Vagina (tissue), 2 donors: ENCODE measurements at regions not wholly inside any gene's neighbourhood (a gene's known extent, or its start where the extent isn't known, plus 50 kb on each side); places are given as distances from the start of the nearest gene placed in this dataset.

ENCODE experiments used
- POLR2A ChIP-seq, 2 donors: fragments of 450-650 bp; IDR thresholded peaks; one replicate each; pipeline ENCODE4 v1.6.1; 2017; ENCODE audit warnings: antibody characterized with exemption in 2 of 2, mild to moderate bottlenecking in 2 of 2, moderate library complexity in 2 of 2
- POLR2AphosphoS5 ChIP-seq, 2 donors: sonication (generic); formaldehyde crosslinking; IDR thresholded peaks; one replicate each; pipeline ENCODE4 v1.9.0; 2017; ENCODE audit warnings: antibody characterized with exemption in 2 of 2, mild to moderate bottlenecking in 2 of 2, low read depth in 1 of 2; ENCODE audit not compliant: insufficient read depth in 1 of 2
- TF ChIP-seq, protein P1 (sequence below), 3 experiments: fragments of 450-650 bp in 2 of 3; fragments of 200-600 bp in 1 of 3; sonication (generic) in 1 of 3; IDR thresholded peaks; one replicate each; pipeline ENCODE4 v1.5.1; 2017 to 2019; ENCODE audit warnings: antibody characterized with exemption in 3 of 3, mild to moderate bottlenecking in 2 of 3, moderate library complexity in 2 of 3

DNA sequence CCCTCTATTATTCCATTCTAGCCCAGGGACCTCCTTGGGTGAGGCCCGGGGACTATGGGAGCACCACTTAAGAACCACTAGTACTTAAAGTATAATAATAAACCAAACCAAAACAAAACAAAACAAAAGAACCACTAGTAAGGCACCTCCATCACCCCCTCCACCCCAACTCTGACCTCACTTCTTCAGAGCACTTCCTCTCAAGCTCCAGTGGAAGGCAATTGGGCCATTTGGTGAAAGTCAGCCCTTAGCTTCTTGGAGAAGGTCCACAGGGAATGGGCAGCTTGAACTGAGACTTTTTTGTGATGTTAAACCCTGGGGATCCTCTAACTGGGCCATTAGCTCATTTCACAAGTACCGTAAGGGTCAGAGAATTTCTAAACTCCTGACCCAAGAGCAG, 237.3 kb downstream of the RHOU start:
- TF ChIP-seq, protein P1, sequence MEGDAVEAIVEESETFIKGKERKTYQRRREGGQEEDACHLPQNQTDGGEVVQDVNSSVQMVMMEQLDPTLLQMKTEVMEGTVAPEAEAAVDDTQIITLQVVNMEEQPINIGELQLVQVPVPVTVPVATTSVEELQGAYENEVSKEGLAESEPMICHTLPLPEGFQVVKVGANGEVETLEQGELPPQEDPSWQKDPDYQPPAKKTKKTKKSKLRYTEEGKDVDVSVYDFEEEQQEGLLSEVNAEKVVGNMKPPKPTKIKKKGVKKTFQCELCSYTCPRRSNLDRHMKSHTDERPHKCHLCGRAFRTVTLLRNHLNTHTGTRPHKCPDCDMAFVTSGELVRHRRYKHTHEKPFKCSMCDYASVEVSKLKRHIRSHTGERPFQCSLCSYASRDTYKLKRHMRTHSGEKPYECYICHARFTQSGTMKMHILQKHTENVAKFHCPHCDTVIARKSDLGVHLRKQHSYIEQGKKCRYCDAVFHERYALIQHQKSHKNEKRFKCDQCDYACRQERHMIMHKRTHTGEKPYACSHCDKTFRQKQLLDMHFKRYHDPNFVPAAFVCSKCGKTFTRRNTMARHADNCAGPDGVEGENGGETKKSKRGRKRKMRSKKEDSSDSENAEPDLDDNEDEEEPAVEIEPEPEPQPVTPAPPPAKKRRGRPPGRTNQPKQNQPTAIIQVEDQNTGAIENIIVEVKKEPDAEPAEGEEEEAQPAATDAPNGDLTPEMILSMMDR (IDR thresholded peaks at IDR 0.05), result no peak
- TF ChIP-seq POLR2AphosphoS5 (IDR thresholded peaks at IDR 0.05; ENCODE audit: insufficient read depth in 1 of 2, low read depth in 1 of 2), result no peak
- TF ChIP-seq POLR2A (IDR thresholded peaks at IDR 0.05), result no peak
